CD14-positive monocyte (primary cell): ENCODE measurements at regions not wholly inside any gene's neighbourhood (a gene's known extent, or its start where the extent isn't known, plus 50 kb on each side); places are given as distances from the start of the nearest gene placed in this dataset.

ENCODE experiments used
- DNase-seq, 3 donors: peaks; one replicate each; pipeline ENCODE4 v3.0.0-alpha.2; 2011 to 2022
- H2AFZ ChIP-seq: 2 replicates; pipeline ENCODE4 v1.6.0; 2012; ENCODE audit warnings: mild to moderate bottlenecking, low read depth, low read length, inconsistent platforms; ENCODE audit not compliant: insufficient read depth, poor library complexity, severe bottlenecking
- H3K27ac ChIP-seq, 2 donors: 1 replicate in 1 of 2; 2 replicates in 1 of 2; pipeline ENCODE4 v1.5.1; 2012 to 2013; ENCODE audit warnings: low read length in 2 of 2, control low read depth in 1 of 2, inconsistent platforms in 1 of 2, low read depth in 1 of 2, mild to moderate bottlenecking in 1 of 2
- H3K27me3 ChIP-seq, 2 donors: one replicate each; pipeline versions ENCODE4 v1.6.0 to v1.6.1; 2011 to 2013; ENCODE audit warnings: low read length in 2 of 2; ENCODE audit not compliant: control insufficient read depth in 2 of 2, insufficient read depth in 2 of 2
- H3K36me3 ChIP-seq, 2 donors: replicated peaks in 1 of 2; 1 replicate in 1 of 2; 2 replicates in 1 of 2; pipeline versions ENCODE4 v1.5.1 to v1.6.1; 2012 to 2013; ENCODE audit warnings: low read length in 2 of 2, control low read depth in 1 of 2, inconsistent platforms in 1 of 2, mild to moderate bottlenecking in 1 of 2; ENCODE audit not compliant: insufficient read depth in 2 of 2, control insufficient read depth in 1 of 2
- H3K4me1 ChIP-seq, 2 donors: 1 replicate in 1 of 2; 2 replicates in 1 of 2; pipeline versions ENCODE4 v1.5.1 to v1.6.1; 2012 to 2013; ENCODE audit warnings: low read length in 2 of 2, control low read depth in 1 of 2, inconsistent platforms in 1 of 2, mild to moderate bottlenecking in 1 of 2, moderate library complexity in 1 of 2; ENCODE audit not compliant: insufficient read depth in 2 of 2, control insufficient read depth in 1 of 2
- H3K4me2 ChIP-seq: replicated peaks from 2 replicates; pipeline ENCODE3; 2012; ENCODE audit warnings: low read length, moderate library complexity, mild to moderate bottlenecking; ENCODE audit not compliant: poor library complexity, severe bottlenecking; ENCODE audit errors: extremely low read depth
- H3K4me3 ChIP-seq, 3 experiments: fragments of 200-600 bp in 1 of 3; sonication (generic) in 1 of 3; replicated peaks in 1 of 3; 1 replicate in 2 of 3; 2 replicates in 1 of 3; pipeline ENCODE4 v1.5.1; 2011 to 2013; ENCODE audit warnings: low read length in 3 of 3, mild to moderate bottlenecking in 3 of 3, control low read depth in 2 of 3, low read depth in 2 of 3, inconsistent platforms in 1 of 3, moderate library complexity in 1 of 3
- H3K79me2 ChIP-seq: 2 replicates; pipeline ENCODE4 v1.6.0; 2012; ENCODE audit warnings: mild to moderate bottlenecking, control low read depth, inconsistent platforms, low read length, moderate library complexity; ENCODE audit not compliant: insufficient read depth
- H3K9ac ChIP-seq: 2 replicates; pipeline ENCODE4 v1.6.0; 2017; ENCODE audit warnings: low read length, mild to moderate bottlenecking; ENCODE audit not compliant: insufficient read depth, poor library complexity, severe bottlenecking
- H3K9me3 ChIP-seq, 2 donors: replicated peaks in 1 of 2; 1 replicate in 1 of 2; 2 replicates in 1 of 2; pipeline versions ENCODE4 v1.5.1 to v1.6.1; 2012 to 2013; ENCODE audit warnings: low read length in 2 of 2, control low read depth in 1 of 2; ENCODE audit not compliant: control insufficient read depth in 1 of 2, insufficient read depth in 1 of 2
- H4K20me1 ChIP-seq: 2 replicates; pipeline ENCODE4 v1.6.0; 2012; ENCODE audit warnings: mild to moderate bottlenecking, low read length, control low read depth, moderate library complexity; ENCODE audit not compliant: insufficient read depth
- H3K27ac Mint-ChIP-seq, 7 donors: one replicate each; pipeline ENCODE4 v1.8.0; 2020; ENCODE audit warnings: mild to moderate bottlenecking in 7 of 7, mixed read lengths in 7 of 7, moderate library complexity in 6 of 7, inconsistent platforms in 2 of 7
- H3K27me3 Mint-ChIP-seq, 3 donors: one replicate each; pipeline ENCODE4 v1.8.0; 2021 to 2022; ENCODE audit warnings: low read depth in 3 of 3, mild to moderate bottlenecking in 3 of 3, mixed read lengths in 3 of 3, moderate library complexity in 3 of 3, inconsistent platforms in 1 of 3
- H3K36me3 Mint-ChIP-seq, 2 donors: one replicate each; pipeline ENCODE4 v1.8.0; 2020; ENCODE audit warnings: mixed read lengths in 2 of 2, inconsistent platforms in 1 of 2, mild to moderate bottlenecking in 1 of 2
- H3K4me1 Mint-ChIP-seq: one replicate; pipeline ENCODE4 v1.8.0; 2020; ENCODE audit warnings: mild to moderate bottlenecking, mixed read lengths
- H3K4me3 Mint-ChIP-seq, 2 donors: one replicate each; pipeline ENCODE4 v1.8.0; 2020; ENCODE audit warnings: mild to moderate bottlenecking in 2 of 2, mixed read lengths in 2 of 2, moderate library complexity in 1 of 2
- H3K9me3 Mint-ChIP-seq, 7 donors: one replicate each; pipeline ENCODE4 v1.8.0; 2020 to 2022; ENCODE audit warnings: mixed read lengths in 7 of 7, mild to moderate bottlenecking in 6 of 7, moderate library complexity in 6 of 7, inconsistent platforms in 2 of 7
- WGBS: methylation state at CpG from one replicate; pipeline ENCODE4 v1.1.5; 2013; ENCODE audit warnings: missing lambda C conversion rate; ENCODE audit not compliant: insufficient coverage; 5-methylcytosine and 5-hydroxymethylcytosine counted together
- intact Hi-C, 2 donors: fragments of 100-400 bp; cut with micrococcal nuclease; formaldehyde crosslinking; loops; one replicate each; pipeline versions ENCODE4 v1.15.0 to v1.15.1; 2023
- TF ChIP-seq, protein P1 (sequence below): fragments of 200-600 bp; IDR thresholded peaks from one replicate; pipeline ENCODE4 v1.8.0; 2022; ENCODE audit warnings: antibody characterized with exemption, mild to moderate bottlenecking

DNA sequence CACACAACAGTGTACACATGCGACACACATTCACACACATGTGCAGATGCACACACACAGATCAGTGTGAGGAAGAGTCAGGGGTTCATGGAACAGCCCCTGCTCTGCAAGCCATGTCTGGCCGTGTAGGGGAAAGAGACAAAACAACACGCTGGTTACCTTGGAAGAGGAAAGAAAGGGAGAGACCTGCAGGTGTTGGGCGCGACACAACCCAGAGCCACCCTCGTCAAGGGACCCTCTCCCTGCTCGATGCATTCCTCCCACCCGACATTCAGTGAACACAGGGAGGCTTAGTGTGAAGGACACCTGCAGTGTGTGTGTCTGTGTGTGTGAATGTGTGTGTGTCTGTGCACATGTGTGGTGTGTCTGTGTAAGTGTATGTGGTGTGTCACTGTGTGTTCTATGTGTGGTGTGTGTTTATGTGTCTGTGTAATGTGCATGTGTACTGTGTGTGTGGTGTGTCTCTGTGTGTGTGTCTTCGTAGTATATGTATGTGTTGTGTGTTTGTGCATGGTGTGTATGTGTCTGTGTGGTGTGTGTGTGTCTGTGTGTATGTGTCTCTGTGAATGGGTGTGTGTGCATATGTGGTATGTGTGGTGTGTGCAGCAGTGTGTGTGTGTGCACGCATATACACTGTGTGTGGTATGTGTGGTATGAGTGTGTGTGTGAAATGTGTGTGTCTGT lies 69.5 kb upstream of the PITRM1 start:
- H3K4me2 ChIP-seq = no peak overlapping the region
- intact Hi-C loops = loop anchor here (5.0 kb wide), 2 partner anchors 1415 to 1525 kb away; no protein-coding TSS in a partner anchor
- no peaks in the 10 kb centered on the region for H3K36me3 Mint-ChIP-seq
- peaks cover 0 to 8% of the 10 kb centered on the region in 2 donors for H3K27me3 ChIP-seq
- no peak overlapping the region for H2AFZ ChIP-seq
- H3K79me2 ChIP-seq = no peaks in the 10 kb centered on the region
- 98% methylated on average over 4 of the region's 10 CpGs for WGBS
- no peak overlapping the region for H3K27ac ChIP-seq
- TF ChIP-seq, protein P1, sequence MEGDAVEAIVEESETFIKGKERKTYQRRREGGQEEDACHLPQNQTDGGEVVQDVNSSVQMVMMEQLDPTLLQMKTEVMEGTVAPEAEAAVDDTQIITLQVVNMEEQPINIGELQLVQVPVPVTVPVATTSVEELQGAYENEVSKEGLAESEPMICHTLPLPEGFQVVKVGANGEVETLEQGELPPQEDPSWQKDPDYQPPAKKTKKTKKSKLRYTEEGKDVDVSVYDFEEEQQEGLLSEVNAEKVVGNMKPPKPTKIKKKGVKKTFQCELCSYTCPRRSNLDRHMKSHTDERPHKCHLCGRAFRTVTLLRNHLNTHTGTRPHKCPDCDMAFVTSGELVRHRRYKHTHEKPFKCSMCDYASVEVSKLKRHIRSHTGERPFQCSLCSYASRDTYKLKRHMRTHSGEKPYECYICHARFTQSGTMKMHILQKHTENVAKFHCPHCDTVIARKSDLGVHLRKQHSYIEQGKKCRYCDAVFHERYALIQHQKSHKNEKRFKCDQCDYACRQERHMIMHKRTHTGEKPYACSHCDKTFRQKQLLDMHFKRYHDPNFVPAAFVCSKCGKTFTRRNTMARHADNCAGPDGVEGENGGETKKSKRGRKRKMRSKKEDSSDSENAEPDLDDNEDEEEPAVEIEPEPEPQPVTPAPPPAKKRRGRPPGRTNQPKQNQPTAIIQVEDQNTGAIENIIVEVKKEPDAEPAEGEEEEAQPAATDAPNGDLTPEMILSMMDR = no peak
- no peak overlapping the region for H3K4me3 Mint-ChIP-seq
- H3K9me3 Mint-ChIP-seq = peaks cover 0 to 1% (median 0%) of the 10 kb centered on the region in 7 donors
- peaks cover 17 to 21% (median 19%) of the 10 kb centered on the region in 3 donors for H3K27me3 Mint-ChIP-seq
- no peak for DNase-seq
- no peaks in the 10 kb centered on the region for H4K20me1 ChIP-seq
- no peaks in the 10 kb centered on the region for H3K9me3 ChIP-seq
- H3K9ac ChIP-seq = no peak overlapping the region
- H3K36me3 ChIP-seq = no peaks in the 10 kb centered on the region
- peaks cover 6 to 8% of the 10 kb centered on the region in 2 donors for H3K4me1 ChIP-seq
- H3K4me1 Mint-ChIP-seq = peaks cover 9% of the 10 kb centered on the region
- no peak overlapping the region for H3K4me3 ChIP-seq
- no peak overlapping the region for H3K27ac Mint-ChIP-seq

- WGBS = 90% methylated on average over 21 of the region's 24 CpGs
- Histone ChIP-seq H4K20me1 (no peaks in the 10 kb centered on the region), H3K4me2 (no peak overlapping the region), H3K4me3 (no peak overlapping the region), H3K27me3 (peaks cover 0 to 8% of the 10 kb centered on the region in 2 donors), H3K36me3 (no peaks in the 10 kb centered on the region), H2AFZ (no peak overlapping the region), H3K9me3 (no peaks in the 10 kb centered on the region), H3K79me2 (no peaks in the 10 kb centered on the region), H3K4me1 (peaks cover 6 to 8% of the 10 kb centered on the region in 2 donors), H3K27ac (no peak overlapping the region), H3K9ac (no peak overlapping the region)
- H3K4me3 Mint-ChIP-seq = no peak overlapping the region
- no peak for DNase-seq
- peaks cover 19 to 21% (median 20%) of the 10 kb centered on the region in 3 donors for H3K27me3 Mint-ChIP-seq
- H3K36me3 Mint-ChIP-seq = no peaks in the 10 kb centered on the region
- no peak overlapping the region for H3K27ac Mint-ChIP-seq
- peaks cover 0 to 1% (median 0%) of the 10 kb centered on the region in 7 donors for H3K9me3 Mint-ChIP-seq
- H3K4me1 Mint-ChIP-seq = peaks cover 9% of the 10 kb centered on the region
- TF ChIP-seq, protein P1 = no peak
- intact Hi-C loops = loop anchor here (5.0 kb wide), 2 partner anchors 1416 to 1526 kb away; no protein-coding TSS in a partner anchor
These were observed 68.8 kb upstream of the PITRM1 start for GRCh38 chr10:3241274-3241921.
